Parathyroid adenoma (tissue), 2 donors: ENCODE measurements at regions not wholly inside any gene's neighbourhood (a gene's known extent, or its start where the extent isn't known, plus 50 kb on each side); places are given as distances from the start of the nearest gene placed in this dataset.

Experiments used
- H2AFZ ChIP-seq: fragments of 300-600 bp; sonication (generic); one replicate; pipeline ENCODE4 v1.7.0; 2017; ENCODE audit warnings: antibody characterized with exemption, mild to moderate bottlenecking
- H3K27ac ChIP-seq: fragments of 300-600 bp; sonication (generic); one replicate; pipeline ENCODE4 v1.7.0; 2017
- H3K27me3 ChIP-seq: fragments of 300-600 bp; sonication (generic); one replicate; pipeline ENCODE4 v1.7.0; 2017; ENCODE audit warnings: low read length; ENCODE audit not compliant: control insufficient read depth, insufficient read depth
- H3K36me3 ChIP-seq: fragments of 300-600 bp; sonication (generic); one replicate; pipeline ENCODE4 v1.7.0; 2017; ENCODE audit warnings: low read length; ENCODE audit not compliant: control insufficient read depth, insufficient read depth
- H3K4me1 ChIP-seq: fragments of 300-600 bp; sonication (generic); one replicate; pipeline ENCODE4 v1.7.0; 2017; ENCODE audit warnings: control low read depth
- H3K4me2 ChIP-seq: fragments of 300-600 bp; sonication (generic); one replicate; pipeline ENCODE4 v1.7.0; 2017; ENCODE audit warnings: low read length
- H3K4me3 ChIP-seq: fragments of 300-600 bp; sonication (generic); one replicate; pipeline ENCODE4 v1.7.0; 2017; ENCODE audit warnings: low read depth, low read length
- H3K79me2 ChIP-seq: fragments of 300-600 bp; sonication (generic); one replicate; pipeline ENCODE4 v1.7.0; 2017; ENCODE audit warnings: control low read depth
- H3K9ac ChIP-seq: fragments of 300-600 bp; sonication (generic); one replicate; pipeline ENCODE4 v1.7.0; 2017; ENCODE audit warnings: mild to moderate bottlenecking
- H3K9me3 ChIP-seq: fragments of 300-600 bp; sonication (generic); one replicate; pipeline ENCODE4 v1.7.0; 2017; ENCODE audit warnings: low read length; ENCODE audit not compliant: control insufficient read depth
- CTCF ChIP-seq: fragments of 300-600 bp; sonication (generic); IDR thresholded peaks from one replicate; pipeline ENCODE4 v1.7.0; 2017; ENCODE audit warnings: antibody characterized with exemption, mild to moderate bottlenecking
- donor health status: primary hyperparathyroidism.

GRCh38 chr4:19319607-19320006 is 932.1 kb upstream of the SLIT2 start:
- Histone ChIP-seq H2AFZ (no peak overlapping the region), H3K79me2 (no peaks in the 10 kb centered on the region), H3K27me3 (no peaks in the 10 kb centered on the region), H3K27ac (no peak overlapping the region), H3K4me3 (no peak overlapping the region), H3K36me3 (no peaks in the 10 kb centered on the region), H3K4me1 (no peaks in the 10 kb centered on the region), H3K4me2 (no peak overlapping the region), H3K9ac (no peak overlapping the region), H3K9me3 (no peaks in the 10 kb centered on the region)
- no peak for TF ChIP-seq CTCF

- Histone ChIP-seq H3K36me3 (no peaks in the 10 kb centered on the region), H3K4me3 (no peak overlapping the region), H3K79me2 (no peaks in the 10 kb centered on the region), H3K27me3 (no peaks in the 10 kb centered on the region), H3K4me1 (no peaks in the 10 kb centered on the region), H3K9me3 (no peaks in the 10 kb centered on the region), H3K27ac (no peak overlapping the region), H2AFZ (no peak overlapping the region), H3K4me2 (no peak overlapping the region), H3K9ac (no peak overlapping the region)
- no peak for TF ChIP-seq CTCF
Measured at GRCh38 chr4:19317377-19317776, 934.3 kb upstream of the SLIT2 start.

GRCh38 chr4:19314116-19314515 is 937.6 kb upstream of the SLIT2 start:
- no peak overlapping the region for H3K9ac ChIP-seq
- no peaks in the 10 kb centered on the region for H3K79me2 ChIP-seq
- H3K27ac ChIP-seq: no peak overlapping the region
- no peaks in the 10 kb centered on the region for H3K27me3 ChIP-seq
- H3K4me2 ChIP-seq: no peak overlapping the region
- no peaks in the 10 kb centered on the region for H3K9me3 ChIP-seq
- H3K4me3 ChIP-seq: no peak overlapping the region
- no peak for TF ChIP-seq CTCF
- H2AFZ ChIP-seq: no peak overlapping the region
- H3K4me1 ChIP-seq: no peaks in the 10 kb centered on the region
- no peaks in the 10 kb centered on the region for H3K36me3 ChIP-seq

- Histone ChIP-seq H3K79me2 (no peaks in the 10 kb centered on the region), H2AFZ (no peak overlapping the region), H3K4me1 (no peaks in the 10 kb centered on the region), H3K9me3 (no peaks in the 10 kb centered on the region), H3K4me3 (no peak overlapping the region), H3K36me3 (no peaks in the 10 kb centered on the region), H3K4me2 (no peak overlapping the region), H3K9ac (no peak overlapping the region), H3K27me3 (no peaks in the 10 kb centered on the region), H3K27ac (no peak overlapping the region)
- TF ChIP-seq CTCF: no peak
Measured at GRCh38 chr4:19309378-19309777, 942.3 kb upstream of the SLIT2 start.

GRCh38 chr4:19304028-19304427 is 947.7 kb upstream of the SLIT2 start:
- H3K4me2 ChIP-seq: no peak overlapping the region
- no peaks in the 10 kb centered on the region for H3K79me2 ChIP-seq
- no peak overlapping the region for H3K4me3 ChIP-seq
- H3K36me3 ChIP-seq: no peaks in the 10 kb centered on the region
- H3K9ac ChIP-seq: no peak overlapping the region
- TF ChIP-seq CTCF: no peak
- H3K27me3 ChIP-seq: no peaks in the 10 kb centered on the region
- H3K4me1 ChIP-seq: no peaks in the 10 kb centered on the region
- H3K9me3 ChIP-seq: no peaks in the 10 kb centered on the region
- no peak overlapping the region for H2AFZ ChIP-seq
- no peak overlapping the region for H3K27ac ChIP-seq
